HFF-Myc (cell line): ENCODE measurements at regions not wholly inside any gene's neighbourhood (a gene's known extent, or its start where the extent isn't known, plus 50 kb on each side); places are given as distances from the start of the nearest gene placed in this dataset.

Source experiments
- DNase-seq: peaks from one replicate; pipeline ENCODE4 v3.0.0-alpha.2; 2011; ENCODE audit warnings: low read depth; ENCODE audit errors: extremely low read depth
- H3K4me3 ChIP-seq: replicated peaks from 2 replicates; pipeline ENCODE4 v1.5.1; 2011; ENCODE audit warnings: low read depth, mild to moderate bottlenecking, control low read depth, low read length
- TF ChIP-seq, protein P1 (sequence below): IDR thresholded peaks from 2 replicates; pipeline ENCODE4 v1.5.1; 2012; ENCODE audit warnings: mild to moderate bottlenecking, low read depth, low read length, control low read depth; ENCODE audit errors: missing control alignments

- H3K4me3 ChIP-seq, result no peak overlapping the region
- DNase-seq, result no peak
- TF ChIP-seq, protein P1, sequence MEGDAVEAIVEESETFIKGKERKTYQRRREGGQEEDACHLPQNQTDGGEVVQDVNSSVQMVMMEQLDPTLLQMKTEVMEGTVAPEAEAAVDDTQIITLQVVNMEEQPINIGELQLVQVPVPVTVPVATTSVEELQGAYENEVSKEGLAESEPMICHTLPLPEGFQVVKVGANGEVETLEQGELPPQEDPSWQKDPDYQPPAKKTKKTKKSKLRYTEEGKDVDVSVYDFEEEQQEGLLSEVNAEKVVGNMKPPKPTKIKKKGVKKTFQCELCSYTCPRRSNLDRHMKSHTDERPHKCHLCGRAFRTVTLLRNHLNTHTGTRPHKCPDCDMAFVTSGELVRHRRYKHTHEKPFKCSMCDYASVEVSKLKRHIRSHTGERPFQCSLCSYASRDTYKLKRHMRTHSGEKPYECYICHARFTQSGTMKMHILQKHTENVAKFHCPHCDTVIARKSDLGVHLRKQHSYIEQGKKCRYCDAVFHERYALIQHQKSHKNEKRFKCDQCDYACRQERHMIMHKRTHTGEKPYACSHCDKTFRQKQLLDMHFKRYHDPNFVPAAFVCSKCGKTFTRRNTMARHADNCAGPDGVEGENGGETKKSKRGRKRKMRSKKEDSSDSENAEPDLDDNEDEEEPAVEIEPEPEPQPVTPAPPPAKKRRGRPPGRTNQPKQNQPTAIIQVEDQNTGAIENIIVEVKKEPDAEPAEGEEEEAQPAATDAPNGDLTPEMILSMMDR, result no peak
These were observed 85.3 kb upstream of the PDE10A start for GRCh38 chr6:165748390-165748789.

- TF ChIP-seq, protein P1, result no peak
- no peak for DNase-seq
- no peak overlapping the region for H3K4me3 ChIP-seq
These were observed 84.9 kb upstream of the PDE10A start for GRCh38 chr6:165747963-165748362.

DNA sequence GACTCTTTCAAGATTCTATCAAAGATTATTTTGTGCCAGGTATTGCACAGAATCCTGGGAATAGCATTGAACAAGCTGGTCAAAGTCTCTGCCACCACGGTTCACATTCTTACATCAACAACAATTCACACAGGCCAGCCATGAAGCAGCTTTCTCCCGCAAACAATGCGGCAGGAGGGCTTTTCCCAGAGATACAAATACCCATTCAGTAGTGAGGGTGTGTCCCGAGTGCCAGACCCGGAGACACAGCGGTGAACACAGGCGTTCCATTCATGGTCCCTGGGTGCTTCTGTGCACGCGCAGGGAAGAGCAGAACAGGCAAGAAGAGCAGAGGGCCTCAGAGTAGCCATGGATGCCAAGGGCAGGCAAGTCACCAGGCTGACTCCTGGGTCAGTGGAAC, 83.3 kb upstream of the PDE10A start:
- no peak for DNase-seq
- TF ChIP-seq, protein P1, result no peak
- H3K4me3 ChIP-seq, result no peak overlapping the region

GRCh38 chr6:165745492-165745891, 82.5 kb upstream of the PDE10A start:
- TF ChIP-seq, protein P1, result no peak
- H3K4me3 ChIP-seq, result no peak overlapping the region
- DNase-seq, result no peak

GRCh38 chr6:165744555-165745228, 81.7 kb upstream of the PDE10A start:
- no peak for DNase-seq
- TF ChIP-seq, protein P1, result no peak
- no peak overlapping the region for H3K4me3 ChIP-seq

DNA sequence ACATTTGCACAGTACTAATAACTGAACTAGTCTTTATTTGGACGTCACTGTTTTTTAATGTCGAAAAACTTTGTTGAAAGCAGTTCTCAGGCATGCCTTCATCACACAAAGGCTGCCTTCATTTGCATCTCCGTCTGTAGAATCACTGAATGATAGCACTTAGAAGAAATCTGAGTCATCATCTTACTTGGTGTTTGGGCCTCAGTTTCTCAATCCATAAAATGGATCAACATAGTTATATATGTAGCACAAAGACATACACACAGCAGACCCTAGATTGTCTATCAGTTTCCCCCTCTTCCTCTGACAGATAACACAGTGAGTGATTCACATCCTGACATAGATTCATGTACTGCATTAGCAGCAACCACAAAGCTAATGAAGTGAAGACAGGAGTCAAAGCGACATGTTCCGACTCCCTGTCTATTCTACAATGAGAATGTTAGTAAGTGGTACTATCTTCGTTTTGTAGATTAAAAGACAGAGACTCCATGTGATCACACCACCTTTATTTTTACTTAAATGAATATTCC, 80.4 kb upstream of the PDE10A start:
- H3K4me3 ChIP-seq, result no peak overlapping the region
- TF ChIP-seq, protein P1, result no peak
- DNase-seq, result no peak
